Endothelial cell of umbilical vein (primary cell): ENCODE measurements at regions not wholly inside any gene's neighbourhood (a gene's known extent, or its start where the extent isn't known, plus 50 kb on each side); places are given as distances from the start of the nearest gene placed in this dataset.

Source experiments
- EZH2 ChIP-seq: IDR thresholded peaks from 2 replicates; pipeline ENCODE4 v1.6.1; 2012; ENCODE audit warnings: borderline replicate concordance, low read depth, mild to moderate bottlenecking, moderate library complexity, low read length, inconsistent platforms; ENCODE audit not compliant: severe bottlenecking
- POLR2A ChIP-seq: IDR thresholded peaks from 2 replicates; pipeline ENCODE4 v1.6.1; 2012; ENCODE audit warnings: low read depth, mild to moderate bottlenecking, control low read depth, low read length
- POLR2AphosphoS5 ChIP-seq: IDR thresholded peaks from 2 replicates; pipeline ENCODE4 v1.6.1; 2012; ENCODE audit warnings: low read depth, mild to moderate bottlenecking, control low read depth, low read length, moderate library complexity; ENCODE audit not compliant: insufficient read depth
- TF ChIP-seq, protein P1 (sequence below), 2 donors: IDR thresholded peaks; 1 replicate in 1 of 2; 2 replicates in 1 of 2; pipeline ENCODE4 v1.5.1; 2011; ENCODE audit warnings: low read length in 2 of 2, mild to moderate bottlenecking in 2 of 2, moderate library complexity in 2 of 2, control low read depth in 1 of 2, inconsistent platforms in 1 of 2, low read depth in 1 of 2; ENCODE audit not compliant: insufficient read depth in 1 of 2; ENCODE audit errors: extremely low read depth in 1 of 2

DNA sequence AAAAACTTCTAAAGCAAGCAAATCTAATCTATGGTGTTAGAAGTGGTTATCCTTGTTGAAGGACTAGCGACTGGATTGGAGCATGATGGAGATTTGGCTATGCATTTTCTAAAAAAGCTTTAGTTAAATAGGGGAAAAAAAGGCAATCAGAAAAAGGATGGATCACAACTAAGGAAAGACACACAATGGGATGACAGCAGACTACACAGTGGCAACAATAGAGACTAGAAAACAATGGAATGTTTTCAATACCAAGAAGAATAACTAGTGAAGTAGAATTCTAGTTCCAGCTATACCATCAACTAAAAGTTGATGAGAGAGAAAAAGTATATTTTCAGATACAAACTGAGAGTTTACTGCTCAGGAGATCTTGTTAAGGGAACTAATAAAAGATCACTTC, 605.8 kb downstream of the PTPRU start:
- TF ChIP-seq, protein P1, sequence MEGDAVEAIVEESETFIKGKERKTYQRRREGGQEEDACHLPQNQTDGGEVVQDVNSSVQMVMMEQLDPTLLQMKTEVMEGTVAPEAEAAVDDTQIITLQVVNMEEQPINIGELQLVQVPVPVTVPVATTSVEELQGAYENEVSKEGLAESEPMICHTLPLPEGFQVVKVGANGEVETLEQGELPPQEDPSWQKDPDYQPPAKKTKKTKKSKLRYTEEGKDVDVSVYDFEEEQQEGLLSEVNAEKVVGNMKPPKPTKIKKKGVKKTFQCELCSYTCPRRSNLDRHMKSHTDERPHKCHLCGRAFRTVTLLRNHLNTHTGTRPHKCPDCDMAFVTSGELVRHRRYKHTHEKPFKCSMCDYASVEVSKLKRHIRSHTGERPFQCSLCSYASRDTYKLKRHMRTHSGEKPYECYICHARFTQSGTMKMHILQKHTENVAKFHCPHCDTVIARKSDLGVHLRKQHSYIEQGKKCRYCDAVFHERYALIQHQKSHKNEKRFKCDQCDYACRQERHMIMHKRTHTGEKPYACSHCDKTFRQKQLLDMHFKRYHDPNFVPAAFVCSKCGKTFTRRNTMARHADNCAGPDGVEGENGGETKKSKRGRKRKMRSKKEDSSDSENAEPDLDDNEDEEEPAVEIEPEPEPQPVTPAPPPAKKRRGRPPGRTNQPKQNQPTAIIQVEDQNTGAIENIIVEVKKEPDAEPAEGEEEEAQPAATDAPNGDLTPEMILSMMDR (IDR thresholded peaks at IDR 0.05; ENCODE audit: extremely low read depth in 1 of 2, insufficient read depth in 1 of 2, low read depth in 1 of 2, low read length in 2 of 2), result no peak
- TF ChIP-seq POLR2A (no peak), POLR2AphosphoS5 (no peak), EZH2 (no peak)
